ENCODE measurements at regions not wholly inside any gene's neighbourhood (a gene's known extent, or its start where the extent isn't known, plus 50 kb on each side); places are given as distances from the start of the nearest gene placed in this dataset.

- H3K27ac ChIP-seq, result no peak overlapping the region
- TF ChIP-seq, protein P1, sequence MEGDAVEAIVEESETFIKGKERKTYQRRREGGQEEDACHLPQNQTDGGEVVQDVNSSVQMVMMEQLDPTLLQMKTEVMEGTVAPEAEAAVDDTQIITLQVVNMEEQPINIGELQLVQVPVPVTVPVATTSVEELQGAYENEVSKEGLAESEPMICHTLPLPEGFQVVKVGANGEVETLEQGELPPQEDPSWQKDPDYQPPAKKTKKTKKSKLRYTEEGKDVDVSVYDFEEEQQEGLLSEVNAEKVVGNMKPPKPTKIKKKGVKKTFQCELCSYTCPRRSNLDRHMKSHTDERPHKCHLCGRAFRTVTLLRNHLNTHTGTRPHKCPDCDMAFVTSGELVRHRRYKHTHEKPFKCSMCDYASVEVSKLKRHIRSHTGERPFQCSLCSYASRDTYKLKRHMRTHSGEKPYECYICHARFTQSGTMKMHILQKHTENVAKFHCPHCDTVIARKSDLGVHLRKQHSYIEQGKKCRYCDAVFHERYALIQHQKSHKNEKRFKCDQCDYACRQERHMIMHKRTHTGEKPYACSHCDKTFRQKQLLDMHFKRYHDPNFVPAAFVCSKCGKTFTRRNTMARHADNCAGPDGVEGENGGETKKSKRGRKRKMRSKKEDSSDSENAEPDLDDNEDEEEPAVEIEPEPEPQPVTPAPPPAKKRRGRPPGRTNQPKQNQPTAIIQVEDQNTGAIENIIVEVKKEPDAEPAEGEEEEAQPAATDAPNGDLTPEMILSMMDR (conservative IDR thresholded peaks at IDR 0.05), result no peak
These were observed 127.7 kb upstream of the MYLIP start for GRCh38 chr6:16001158-16001557.

GRCh38 chr6:15999201-15999600, 129.7 kb upstream of the MYLIP start:
- TF ChIP-seq, protein P1 (conservative IDR thresholded peaks at IDR 0.05), result no peak
- no peak overlapping the region for H3K27ac ChIP-seq

DNA sequence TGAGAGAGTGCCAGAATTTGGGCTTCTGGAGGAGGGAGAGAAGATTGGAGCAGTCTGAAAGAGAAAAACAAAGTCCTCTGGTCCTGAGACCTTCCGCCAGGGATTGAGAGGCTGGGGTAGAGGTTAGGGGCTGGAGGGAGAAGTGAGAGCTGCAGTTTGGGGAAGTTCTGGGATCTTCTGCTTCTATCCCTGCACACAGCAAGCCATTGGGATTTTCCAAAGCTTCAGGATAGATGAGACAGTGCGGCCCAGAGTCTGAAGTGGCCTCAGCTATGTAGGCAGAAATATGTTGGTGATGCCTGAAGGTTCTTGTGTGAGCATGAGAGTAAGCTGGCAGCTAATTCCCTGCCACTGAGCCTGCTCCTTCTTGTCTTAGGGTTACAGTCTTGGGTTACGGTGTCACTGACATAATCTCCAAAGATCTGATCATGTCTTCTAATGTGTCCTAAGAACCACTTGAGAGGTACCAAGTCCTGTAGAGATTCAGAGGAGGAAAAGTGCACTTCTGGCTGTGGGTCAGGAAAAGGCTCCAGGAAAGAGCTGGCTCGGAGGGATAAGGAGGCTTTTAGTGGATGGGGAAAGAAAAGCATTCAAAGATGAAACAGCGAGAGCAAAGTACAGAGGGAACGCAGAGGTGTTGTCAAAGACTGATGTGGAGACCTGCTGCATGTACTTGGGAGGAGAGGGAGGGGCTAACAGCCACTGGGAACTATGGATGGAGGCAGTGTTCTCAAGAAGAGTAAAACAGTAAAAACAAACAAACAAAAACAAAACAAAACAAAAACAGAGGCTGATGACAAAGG, 131.1 kb upstream of the MYLIP start:
- H3K27ac ChIP-seq, result no peak overlapping the region
- TF ChIP-seq, protein P1 (conservative IDR thresholded peaks at IDR 0.05), result no peak

DNA sequence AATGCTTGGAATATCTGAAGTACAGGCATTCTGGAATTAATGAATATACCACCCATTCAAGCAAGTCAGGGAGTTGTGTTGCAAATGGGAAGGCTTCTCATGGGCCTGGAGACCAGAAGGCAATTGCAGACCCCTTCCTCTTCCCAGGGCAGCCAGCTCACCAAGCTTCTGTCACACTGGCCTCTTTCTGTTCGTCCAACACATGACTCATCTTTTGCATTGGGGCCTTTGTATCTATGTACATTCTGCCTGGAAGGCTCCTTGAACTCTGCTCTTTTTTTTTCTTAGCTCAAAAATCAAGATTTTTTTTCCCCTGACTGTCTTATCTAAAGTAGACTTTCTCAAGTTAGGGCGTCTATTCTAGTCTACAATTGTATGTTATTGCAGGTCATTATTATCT, 132.9 kb upstream of the MYLIP start:
- no peak overlapping the region for H3K27ac ChIP-seq
- TF ChIP-seq, protein P1 (conservative IDR thresholded peaks at IDR 0.05), result no peak

DNA sequence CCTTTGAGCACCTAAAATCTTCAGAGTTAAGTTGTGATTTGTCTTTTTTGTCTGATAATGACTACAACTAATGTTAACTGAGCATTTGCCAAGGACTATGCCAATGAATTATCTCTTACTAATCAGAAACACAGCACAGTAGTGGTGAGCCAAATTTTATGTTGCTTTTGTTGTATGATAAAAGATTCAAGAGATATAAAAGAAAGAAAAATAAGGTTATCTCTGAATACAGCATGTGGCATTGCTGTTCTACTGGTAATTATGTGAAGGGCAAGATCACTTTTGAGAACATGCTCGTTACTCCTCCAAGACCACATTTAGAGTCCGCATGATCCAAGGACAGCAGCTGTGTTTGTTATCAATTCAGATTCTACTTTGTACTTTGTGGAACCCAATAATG, 133.4 kb upstream of the MYLIP start:
- H3K27ac ChIP-seq, result no peak overlapping the region
- TF ChIP-seq, protein P1 (conservative IDR thresholded peaks at IDR 0.05), result no peak

- H3K27ac ChIP-seq, result no peak overlapping the region
- TF ChIP-seq, protein P1 (conservative IDR thresholded peaks at IDR 0.05), result no peak
These were observed 133.9 kb upstream of the MYLIP start for GRCh38 chr6:15994814-15995459.

GRCh38 chr6:15993716-15994228, 135.1 kb upstream of the MYLIP start:
- TF ChIP-seq, protein P1 (conservative IDR thresholded peaks at IDR 0.05), result no peak; the same call in 1 of the 2 replicates

More at GRCh38 chr6:15993716-15994228, 135.1 kb upstream of the MYLIP start:
- H3K27ac ChIP-seq, result no peak overlapping the region
